ENCODE measurements at regions not wholly inside any gene's neighbourhood (a gene's known extent, or its start where the extent isn't known, plus 50 kb on each side); places are given as distances from the start of the nearest gene placed in this dataset.

- no peak for TF ChIP-seq ZNF407 (CRISPR knock-in tag; IDR thresholded peaks at IDR 0.05; ENCODE audit: not compliant biosample characterization)
- no peak for TF ChIP-seq ZBTB10 (CRISPR knock-in tag; IDR thresholded peaks at IDR 0.05; ENCODE audit: borderline replicate concordance)
- no peak for TF ChIP-seq ZNF512B (CRISPR knock-in tag; IDR thresholded peaks at IDR 0.05; ENCODE audit: borderline replicate concordance)
Measured at GRCh38 chr3:137163241-137163871, 205.6 kb downstream of the IL20RB start (continued).

Data from HepG2 (cell line).